ENCODE measurements at regions not wholly inside any gene's neighbourhood (a gene's known extent, or its start where the extent isn't known, plus 50 kb on each side); places are given as distances from the start of the nearest gene placed in this dataset.

DNA sequence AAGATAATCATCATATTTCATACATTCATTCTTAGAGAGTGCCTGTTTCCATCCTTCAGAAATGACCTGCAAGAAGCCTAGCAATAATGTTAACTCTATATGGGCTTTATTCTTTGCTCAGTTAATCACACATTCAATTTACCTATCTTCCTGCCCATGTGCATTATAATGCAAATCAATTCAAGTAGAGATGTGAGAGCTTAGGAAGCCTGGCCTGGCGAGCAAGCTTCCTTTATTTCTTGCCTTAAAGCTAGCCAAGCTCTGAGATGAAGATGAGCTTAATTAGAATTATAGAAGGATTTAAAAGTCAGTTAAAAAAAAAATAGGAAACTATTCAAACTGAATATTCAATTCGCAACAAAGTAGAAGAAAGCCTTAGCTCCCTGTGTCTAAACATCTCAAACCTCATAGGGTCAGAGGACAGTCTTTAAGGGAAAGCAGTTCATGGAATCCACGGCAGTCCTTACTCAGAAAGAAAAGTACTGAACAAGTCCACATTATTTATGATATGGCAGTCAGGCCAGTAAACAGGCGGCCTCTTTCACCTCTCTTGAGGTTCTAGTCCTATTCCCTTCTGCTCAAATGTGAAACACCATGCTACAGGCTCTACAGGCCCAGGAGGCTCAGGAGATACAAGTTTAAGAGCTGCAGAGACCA lies 214.1 kb downstream of the TFEC start:
- TF ChIP-seq EZH2phosphoT487 (IDR thresholded peaks at IDR 0.05; ENCODE audit: unreplicated experiment), result no peak
- TF ChIP-seq NANOG (IDR thresholded peaks at IDR 0.05; ENCODE audit: borderline replicate concordance), result peak; percentile 71; the same call in 1 of the 2 replicates
- TF ChIP-seq, protein P1, sequence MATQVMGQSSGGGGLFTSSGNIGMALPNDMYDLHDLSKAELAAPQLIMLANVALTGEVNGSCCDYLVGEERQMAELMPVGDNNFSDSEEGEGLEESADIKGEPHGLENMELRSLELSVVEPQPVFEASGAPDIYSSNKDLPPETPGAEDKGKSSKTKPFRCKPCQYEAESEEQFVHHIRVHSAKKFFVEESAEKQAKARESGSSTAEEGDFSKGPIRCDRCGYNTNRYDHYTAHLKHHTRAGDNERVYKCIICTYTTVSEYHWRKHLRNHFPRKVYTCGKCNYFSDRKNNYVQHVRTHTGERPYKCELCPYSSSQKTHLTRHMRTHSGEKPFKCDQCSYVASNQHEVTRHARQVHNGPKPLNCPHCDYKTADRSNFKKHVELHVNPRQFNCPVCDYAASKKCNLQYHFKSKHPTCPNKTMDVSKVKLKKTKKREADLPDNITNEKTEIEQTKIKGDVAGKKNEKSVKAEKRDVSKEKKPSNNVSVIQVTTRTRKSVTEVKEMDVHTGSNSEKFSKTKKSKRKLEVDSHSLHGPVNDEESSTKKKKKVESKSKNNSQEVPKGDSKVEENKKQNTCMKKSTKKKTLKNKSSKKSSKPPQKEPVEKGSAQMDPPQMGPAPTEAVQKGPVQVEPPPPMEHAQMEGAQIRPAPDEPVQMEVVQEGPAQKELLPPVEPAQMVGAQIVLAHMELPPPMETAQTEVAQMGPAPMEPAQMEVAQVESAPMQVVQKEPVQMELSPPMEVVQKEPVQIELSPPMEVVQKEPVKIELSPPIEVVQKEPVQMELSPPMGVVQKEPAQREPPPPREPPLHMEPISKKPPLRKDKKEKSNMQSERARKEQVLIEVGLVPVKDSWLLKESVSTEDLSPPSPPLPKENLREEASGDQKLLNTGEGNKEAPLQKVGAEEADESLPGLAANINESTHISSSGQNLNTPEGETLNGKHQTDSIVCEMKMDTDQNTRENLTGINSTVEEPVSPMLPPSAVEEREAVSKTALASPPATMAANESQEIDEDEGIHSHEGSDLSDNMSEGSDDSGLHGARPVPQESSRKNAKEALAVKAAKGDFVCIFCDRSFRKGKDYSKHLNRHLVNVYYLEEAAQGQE (IDR thresholded peaks at IDR 0.05; ENCODE audit: unreplicated experiment), result no peak
- TF ChIP-seq CREB1 (CRISPR knock-in tag; IDR thresholded peaks at IDR 0.05; ENCODE audit: low read depth), result no peak
- TF ChIP-seq, protein P2, sequence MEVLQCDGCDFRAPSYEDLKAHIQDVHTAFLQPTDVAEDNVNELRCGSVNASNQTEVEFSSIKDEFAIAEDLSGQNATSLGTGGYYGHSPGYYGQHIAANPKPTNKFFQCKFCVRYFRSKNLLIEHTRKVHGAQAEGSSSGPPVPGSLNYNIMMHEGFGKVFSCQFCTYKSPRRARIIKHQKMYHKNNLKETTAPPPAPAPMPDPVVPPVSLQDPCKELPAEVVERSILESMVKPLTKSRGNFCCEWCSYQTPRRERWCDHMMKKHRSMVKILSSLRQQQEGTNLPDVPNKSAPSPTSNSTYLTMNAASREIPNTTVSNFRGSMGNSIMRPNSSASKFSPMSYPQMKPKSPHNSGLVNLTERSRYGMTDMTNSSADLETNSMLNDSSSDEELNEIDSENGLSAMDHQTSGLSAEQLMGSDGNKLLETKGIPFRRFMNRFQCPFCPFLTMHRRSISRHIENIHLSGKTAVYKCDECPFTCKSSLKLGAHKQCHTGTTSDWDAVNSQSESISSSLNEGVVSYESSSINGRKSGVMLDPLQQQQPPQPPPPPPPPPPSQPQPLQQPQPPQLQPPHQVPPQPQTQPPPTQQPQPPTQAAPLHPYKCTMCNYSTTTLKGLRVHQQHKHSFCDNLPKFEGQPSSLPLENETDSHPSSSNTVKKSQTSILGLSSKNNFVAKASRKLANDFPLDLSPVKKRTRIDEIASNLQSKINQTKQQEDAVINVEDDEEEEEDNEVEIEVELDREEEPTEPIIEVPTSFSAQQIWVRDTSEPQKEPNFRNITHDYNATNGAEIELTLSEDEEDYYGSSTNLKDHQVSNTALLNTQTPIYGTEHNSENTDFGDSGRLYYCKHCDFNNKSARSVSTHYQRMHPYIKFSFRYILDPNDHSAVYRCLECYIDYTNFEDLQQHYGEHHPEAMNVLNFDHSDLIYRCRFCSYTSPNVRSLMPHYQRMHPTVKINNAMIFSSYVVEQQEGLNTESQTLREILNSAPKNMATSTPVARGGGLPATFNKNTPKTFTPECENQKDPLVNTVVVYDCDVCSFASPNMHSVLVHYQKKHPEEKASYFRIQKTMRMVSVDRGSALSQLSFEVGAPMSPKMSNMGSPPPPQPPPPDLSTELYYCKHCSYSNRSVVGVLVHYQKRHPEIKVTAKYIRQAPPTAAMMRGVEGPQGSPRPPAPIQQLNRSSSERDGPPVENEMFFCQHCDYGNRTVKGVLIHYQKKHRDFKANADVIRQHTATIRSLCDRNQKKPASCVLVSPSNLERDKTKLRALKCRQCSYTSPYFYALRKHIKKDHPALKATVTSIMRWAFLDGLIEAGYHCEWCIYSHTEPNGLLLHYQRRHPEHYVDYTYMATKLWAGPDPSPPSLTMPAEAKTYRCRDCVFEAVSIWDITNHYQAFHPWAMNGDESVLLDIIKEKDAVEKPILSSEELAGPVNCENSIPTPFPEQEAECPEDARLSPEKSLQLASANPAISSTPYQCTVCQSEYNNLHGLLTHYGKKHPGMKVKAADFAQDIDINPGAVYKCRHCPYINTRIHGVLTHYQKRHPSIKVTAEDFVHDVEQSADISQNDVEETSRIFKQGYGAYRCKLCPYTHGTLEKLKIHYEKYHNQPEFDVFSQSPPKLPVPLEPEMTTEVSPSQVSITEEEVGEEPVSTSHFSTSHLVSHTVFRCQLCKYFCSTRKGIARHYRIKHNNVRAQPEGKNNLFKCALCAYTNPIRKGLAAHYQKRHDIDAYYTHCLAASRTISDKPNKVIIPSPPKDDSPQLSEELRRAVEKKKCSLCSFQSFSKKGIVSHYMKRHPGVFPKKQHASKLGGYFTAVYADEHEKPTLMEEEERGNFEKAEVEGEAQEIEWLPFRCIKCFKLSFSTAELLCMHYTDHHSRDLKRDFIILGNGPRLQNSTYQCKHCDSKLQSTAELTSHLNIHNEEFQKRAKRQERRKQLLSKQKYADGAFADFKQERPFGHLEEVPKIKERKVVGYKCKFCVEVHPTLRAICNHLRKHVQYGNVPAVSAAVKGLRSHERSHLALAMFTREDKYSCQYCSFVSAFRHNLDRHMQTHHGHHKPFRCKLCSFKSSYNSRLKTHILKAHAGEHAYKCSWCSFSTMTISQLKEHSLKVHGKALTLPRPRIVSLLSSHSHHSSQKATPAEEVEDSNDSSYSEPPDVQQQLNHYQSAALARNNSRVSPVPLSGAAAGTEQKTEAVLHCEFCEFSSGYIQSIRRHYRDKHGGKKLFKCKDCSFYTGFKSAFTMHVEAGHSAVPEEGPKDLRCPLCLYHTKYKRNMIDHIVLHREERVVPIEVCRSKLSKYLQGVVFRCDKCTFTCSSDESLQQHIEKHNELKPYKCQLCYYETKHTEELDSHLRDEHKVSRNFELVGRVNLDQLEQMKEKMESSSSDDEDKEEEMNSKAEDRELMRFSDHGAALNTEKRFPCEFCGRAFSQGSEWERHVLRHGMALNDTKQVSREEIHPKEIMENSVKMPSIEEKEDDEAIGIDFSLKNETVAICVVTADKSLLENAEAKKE (CRISPR knock-in tag; IDR thresholded peaks at IDR 0.05), result peak; percentile 80
- no peak for TF ChIP-seq JUNB (IDR thresholded peaks at IDR 0.05; ENCODE audit: unreplicated experiment)
- TF ChIP-seq EZH2 (IDR thresholded peaks at IDR 0.05; ENCODE audit: low read depth, unreplicated experiment), result no peak
- TF ChIP-seq, protein P3, sequence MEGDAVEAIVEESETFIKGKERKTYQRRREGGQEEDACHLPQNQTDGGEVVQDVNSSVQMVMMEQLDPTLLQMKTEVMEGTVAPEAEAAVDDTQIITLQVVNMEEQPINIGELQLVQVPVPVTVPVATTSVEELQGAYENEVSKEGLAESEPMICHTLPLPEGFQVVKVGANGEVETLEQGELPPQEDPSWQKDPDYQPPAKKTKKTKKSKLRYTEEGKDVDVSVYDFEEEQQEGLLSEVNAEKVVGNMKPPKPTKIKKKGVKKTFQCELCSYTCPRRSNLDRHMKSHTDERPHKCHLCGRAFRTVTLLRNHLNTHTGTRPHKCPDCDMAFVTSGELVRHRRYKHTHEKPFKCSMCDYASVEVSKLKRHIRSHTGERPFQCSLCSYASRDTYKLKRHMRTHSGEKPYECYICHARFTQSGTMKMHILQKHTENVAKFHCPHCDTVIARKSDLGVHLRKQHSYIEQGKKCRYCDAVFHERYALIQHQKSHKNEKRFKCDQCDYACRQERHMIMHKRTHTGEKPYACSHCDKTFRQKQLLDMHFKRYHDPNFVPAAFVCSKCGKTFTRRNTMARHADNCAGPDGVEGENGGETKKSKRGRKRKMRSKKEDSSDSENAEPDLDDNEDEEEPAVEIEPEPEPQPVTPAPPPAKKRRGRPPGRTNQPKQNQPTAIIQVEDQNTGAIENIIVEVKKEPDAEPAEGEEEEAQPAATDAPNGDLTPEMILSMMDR (conservative IDR thresholded peaks at IDR 0.05; ENCODE audit: low read depth in 2 of 2), result no peak
- no peaks in the 10 kb centered on the region for H3K79me2 ChIP-seq (replicated peaks; ENCODE audit: insufficient read depth)
- ATAC-seq, result peak; percentile 95

More for the DNA sequence above, 214.1 kb downstream of the TFEC start:
- Mint-ChIP-seq H3K27me3 (ENCODE audit: insufficient read depth, low read depth, poor library complexity) (peaks cover 3% of the 10 kb centered on the region), H3K27ac (no peak overlapping the region), H3K36me3 (ENCODE audit: low read depth) (no peaks in the 10 kb centered on the region), H3K9me3 (no peaks in the 10 kb centered on the region), H3K4me3 (peak overlapping the region; percentile 38), H3K4me1 (peaks cover 60% of the 10 kb centered on the region)
- Histone ChIP-seq H3K27me3 (ENCODE audit: insufficient read depth) (no peaks in the 10 kb centered on the region), H2AFZ (no peak overlapping the region), H3K4me3 (peak overlapping the region; percentile 8), H3F3A (replicated peaks; ENCODE audit: low read depth) (no peaks in the 10 kb centered on the region), H4K20me1 (replicated peaks; ENCODE audit: insufficient read depth) (no peaks in the 10 kb centered on the region), H3K36me3 (ENCODE audit: insufficient read depth) (no peaks in the 10 kb centered on the region), H3K27ac (ENCODE audit: low read depth) (no peak overlapping the region), H3K9me2 (ENCODE audit: insufficient read depth) (no peaks in the 10 kb centered on the region), H3K4me2 (peak overlapping the region; percentile 57), H3K4me1 (ENCODE audit: insufficient read depth) (peaks cover 54% of the 10 kb centered on the region)
- peak; percentile 64 for DNase-seq (ENCODE audit: low spot score)
